GM23248 (cell line): ENCODE measurements at regions not wholly inside any gene's neighbourhood (a gene's known extent, or its start where the extent isn't known, plus 50 kb on each side); places are given as distances from the start of the nearest gene placed in this dataset.

ENCODE experiments used
- EZH2 ChIP-seq: fragments of 200-600 bp; sonication (generic); IDR thresholded peaks from 2 replicates; pipeline ENCODE4 v1.6.1; 2018; ENCODE audit warnings: antibody characterized with exemption, mild to moderate bottlenecking; ENCODE audit not compliant: insufficient read depth, poor library complexity, severe bottlenecking
- EZH2phosphoT487 ChIP-seq: fragments of 200-600 bp; sonication (generic); IDR thresholded peaks from 2 replicates; pipeline ENCODE4 v1.6.1; 2018; ENCODE audit warnings: antibody characterized with exemption, moderate library complexity, mild to moderate bottlenecking, low read depth; ENCODE audit not compliant: insufficient read depth

- TF ChIP-seq EZH2 (no peak), EZH2phosphoT487 (no peak)
Observed at GRCh38 chr4:175540732-175541131, 271.3 kb downstream of the GPM6A start.
